ACC112 (cell line): ENCODE measurements at regions not wholly inside any gene's neighbourhood (a gene's known extent, or its start where the extent isn't known, plus 50 kb on each side); places are given as distances from the start of the nearest gene placed in this dataset.
"Not testable (repeated sequence)": the region's sequence is repeated elsewhere in the genome, so short reads cannot be mapped to it uniquely, and the experiment has no call there.

Source experiments
- H2AFZ ChIP-seq: fragments of 200-600 bp; sonication (generic); one replicate; pipeline ENCODE4 v1.6.0; 2017; ENCODE audit warnings: antibody characterized with exemption, low read length; ENCODE audit not compliant: unreplicated experiment
- H3K27ac ChIP-seq: fragments of 200-600 bp; sonication (generic); 2 replicates; pipeline ENCODE4 v1.5.1; 2014; ENCODE audit warnings: low read depth, mild to moderate bottlenecking, antibody characterized with exemption, low read length, moderate library complexity
- H3K27me3 ChIP-seq: fragments of 200-600 bp; sonication (generic); 2 replicates; pipeline ENCODE4 v1.6.1; 2014; ENCODE audit warnings: mild to moderate bottlenecking, antibody characterized with exemption, low read length, moderate library complexity, mixed read lengths; ENCODE audit not compliant: insufficient read depth
- H3K36me3 ChIP-seq: fragments of 200-600 bp; sonication (generic); 2 replicates; pipeline ENCODE4 v1.6.1; 2016; ENCODE audit warnings: mild to moderate bottlenecking, antibody characterized with exemption, low read length, moderate library complexity, mixed read lengths; ENCODE audit not compliant: insufficient read depth
- H3K4me1 ChIP-seq: fragments of 200-600 bp; sonication (generic); one replicate; pipeline ENCODE4 v1.6.1; 2016; ENCODE audit warnings: low read length, mixed read lengths; ENCODE audit not compliant: insufficient read depth, unreplicated experiment, control insufficient read depth
- H3K4me3 ChIP-seq: fragments of 200-600 bp; sonication (generic); 2 replicates; pipeline ENCODE4 v1.5.1; 2014; ENCODE audit warnings: mild to moderate bottlenecking, low read depth, low read length
- H3K79me2 ChIP-seq: fragments of 200-600 bp; sonication (generic); one replicate; pipeline ENCODE4 v1.6.0; 2016; ENCODE audit warnings: low read length; ENCODE audit not compliant: control insufficient read depth, unreplicated experiment, insufficient read depth

- not testable (repeated sequence) for H3K27ac ChIP-seq, H3K27me3 ChIP-seq, H2AFZ ChIP-seq, H3K36me3 ChIP-seq, H3K4me3 ChIP-seq, H3K79me2 ChIP-seq, H3K4me1 ChIP-seq
These were observed 72.6 kb upstream of the RORB start for GRCh38 chr9:74424488-74424887.

DNA sequence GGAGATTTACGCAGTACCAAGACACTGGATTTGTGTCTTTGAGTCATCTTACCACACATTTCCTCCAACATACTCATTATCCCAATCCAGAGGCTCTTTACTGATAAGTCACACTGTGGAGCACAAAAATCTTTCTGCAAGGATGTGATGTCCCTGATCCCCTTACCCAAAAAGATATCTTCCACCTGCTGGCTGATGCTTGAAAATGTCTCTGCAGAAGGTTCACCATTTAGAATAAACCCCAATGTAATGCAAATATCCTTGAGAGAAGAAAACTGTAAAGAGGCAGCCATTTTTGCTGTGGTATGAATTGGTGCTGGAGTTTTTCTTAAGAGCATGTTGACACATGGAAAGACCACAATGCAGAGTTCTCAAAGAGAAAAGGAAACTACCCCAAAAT, 65.7 kb upstream of the RORB start:
- H3K4me1 ChIP-seq = no peaks in the 10 kb centered on the region
- no peaks in the 10 kb centered on the region for H3K27me3 ChIP-seq
- H3K4me3 ChIP-seq = no peak overlapping the region
- H3K27ac ChIP-seq = no peak overlapping the region
- no peaks in the 10 kb centered on the region for H3K36me3 ChIP-seq
- H3K79me2 ChIP-seq = no peaks in the 10 kb centered on the region
- H2AFZ ChIP-seq = no peak overlapping the region

GRCh38 chr9:74443036-74443750, 53.9 kb upstream of the RORB start:
- no peaks in the 10 kb centered on the region for H3K36me3 ChIP-seq
- H3K27ac ChIP-seq = no peak overlapping the region
- no peaks in the 10 kb centered on the region for H3K4me1 ChIP-seq
- H2AFZ ChIP-seq = no peak overlapping the region
- no peaks in the 10 kb centered on the region for H3K27me3 ChIP-seq
- no peak overlapping the region for H3K4me3 ChIP-seq
- no peaks in the 10 kb centered on the region for H3K79me2 ChIP-seq

DNA sequence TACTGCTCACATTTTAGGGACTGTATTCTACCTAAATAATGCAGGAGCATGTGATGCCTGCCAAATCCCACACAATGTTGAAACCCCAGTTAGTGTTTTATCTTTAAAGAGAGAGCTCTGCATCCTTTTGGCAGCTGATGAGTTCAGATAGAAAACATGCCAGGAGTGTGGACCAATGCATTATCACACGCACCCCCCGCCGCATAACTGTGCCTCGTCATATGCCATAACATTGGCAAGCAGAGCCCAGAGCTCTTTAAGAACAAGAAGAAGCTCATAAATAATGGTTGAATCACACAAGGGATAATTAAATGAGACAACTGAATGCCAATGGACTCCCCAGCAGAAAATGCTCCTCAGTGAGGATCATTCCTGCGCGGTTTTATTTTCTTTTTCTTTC, 52.8 kb upstream of the RORB start:
- Histone ChIP-seq H3K27ac (no peak overlapping the region), H3K36me3 (no peaks in the 10 kb centered on the region), H3K79me2 (no peaks in the 10 kb centered on the region), H3K27me3 (no peaks in the 10 kb centered on the region), H3K4me1 (no peaks in the 10 kb centered on the region), H3K4me3 (no peak overlapping the region), H2AFZ (no peak overlapping the region)
